GM12875 (cell line): ENCODE measurements at regions not wholly inside any gene's neighbourhood (a gene's known extent, or its start where the extent isn't known, plus 50 kb on each side); places are given as distances from the start of the nearest gene placed in this dataset.

Experiments used
- H3K4me3 ChIP-seq: one replicate; pipeline ENCODE4 v1.5.1; 2011; ENCODE audit warnings: low read depth, low read length, control low read depth
- TF ChIP-seq, protein P1 (sequence below): IDR thresholded peaks from 2 replicates; pipeline ENCODE4 v1.5.1; 2011; ENCODE audit warnings: low read depth, mild to moderate bottlenecking, control low read depth, inconsistent platforms, low read length, moderate library complexity, borderline replicate concordance; ENCODE audit not compliant: insufficient read depth

DNA sequence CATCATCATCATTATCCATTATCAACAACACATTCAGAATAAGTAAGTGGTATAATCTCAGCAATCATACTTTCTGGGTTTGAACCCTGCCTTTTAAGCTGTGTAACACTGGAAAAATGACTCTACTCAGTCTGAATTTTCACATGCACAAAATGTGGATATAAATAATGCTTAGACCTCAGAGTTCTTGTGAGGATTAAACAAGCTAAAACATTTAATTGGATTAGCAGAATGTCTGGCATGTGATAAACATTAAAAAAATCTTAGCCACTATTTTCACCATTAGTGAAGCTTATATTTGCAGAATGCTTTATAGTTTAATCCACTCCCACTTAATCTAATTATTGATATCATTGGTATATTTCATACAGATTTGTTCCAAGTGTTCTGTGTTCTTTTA, 412.3 kb downstream of the RFC3 start:
- TF ChIP-seq, protein P1, sequence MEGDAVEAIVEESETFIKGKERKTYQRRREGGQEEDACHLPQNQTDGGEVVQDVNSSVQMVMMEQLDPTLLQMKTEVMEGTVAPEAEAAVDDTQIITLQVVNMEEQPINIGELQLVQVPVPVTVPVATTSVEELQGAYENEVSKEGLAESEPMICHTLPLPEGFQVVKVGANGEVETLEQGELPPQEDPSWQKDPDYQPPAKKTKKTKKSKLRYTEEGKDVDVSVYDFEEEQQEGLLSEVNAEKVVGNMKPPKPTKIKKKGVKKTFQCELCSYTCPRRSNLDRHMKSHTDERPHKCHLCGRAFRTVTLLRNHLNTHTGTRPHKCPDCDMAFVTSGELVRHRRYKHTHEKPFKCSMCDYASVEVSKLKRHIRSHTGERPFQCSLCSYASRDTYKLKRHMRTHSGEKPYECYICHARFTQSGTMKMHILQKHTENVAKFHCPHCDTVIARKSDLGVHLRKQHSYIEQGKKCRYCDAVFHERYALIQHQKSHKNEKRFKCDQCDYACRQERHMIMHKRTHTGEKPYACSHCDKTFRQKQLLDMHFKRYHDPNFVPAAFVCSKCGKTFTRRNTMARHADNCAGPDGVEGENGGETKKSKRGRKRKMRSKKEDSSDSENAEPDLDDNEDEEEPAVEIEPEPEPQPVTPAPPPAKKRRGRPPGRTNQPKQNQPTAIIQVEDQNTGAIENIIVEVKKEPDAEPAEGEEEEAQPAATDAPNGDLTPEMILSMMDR = no peak
- no peak overlapping the region for H3K4me3 ChIP-seq

GRCh38 chr13:34241332-34241731, 423.4 kb downstream of the RFC3 start:
- H3K4me3 ChIP-seq = no peak overlapping the region
- TF ChIP-seq, protein P1 = no peak

DNA sequence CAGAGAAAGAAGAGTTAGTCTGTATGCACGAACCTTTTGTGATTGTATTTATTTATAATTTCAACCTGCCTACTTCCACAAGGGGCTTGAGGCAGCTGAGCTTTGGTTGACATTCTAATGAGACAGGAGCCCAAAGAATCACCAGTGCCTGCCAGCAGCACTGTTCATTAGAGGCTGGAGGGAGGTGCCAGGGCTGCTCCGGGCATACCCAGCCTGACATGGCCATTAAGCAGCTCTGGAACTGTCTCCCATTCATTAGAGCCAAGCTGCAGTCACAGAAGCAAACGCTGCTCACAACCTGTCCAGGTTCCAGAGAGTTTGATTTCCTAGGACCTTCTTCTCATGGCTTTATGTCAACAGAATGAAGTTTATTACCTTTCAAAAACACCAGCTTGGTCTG, 425.5 kb downstream of the RFC3 start:
- no peak overlapping the region for H3K4me3 ChIP-seq
- TF ChIP-seq, protein P1 = no peak

DNA sequence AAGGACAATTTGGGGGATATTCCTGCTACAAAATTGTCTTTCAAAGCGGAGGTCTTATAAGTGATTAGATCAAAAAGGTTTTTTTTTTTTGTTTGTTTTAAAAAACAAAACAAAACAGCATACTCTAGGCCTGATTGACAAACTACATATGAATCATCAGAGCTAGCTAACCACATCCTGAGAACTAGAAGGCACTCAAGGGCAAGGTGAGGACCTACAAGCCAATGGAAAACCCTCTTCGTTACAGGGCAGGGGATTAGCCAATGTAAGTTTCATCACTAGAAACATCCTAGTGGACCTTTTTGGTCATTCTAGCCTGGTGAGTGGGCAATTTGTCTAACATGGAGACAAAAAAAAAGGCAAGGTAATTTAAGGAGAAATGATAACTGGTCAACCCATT, 428.6 kb downstream of the RFC3 start:
- no peak overlapping the region for H3K4me3 ChIP-seq
- TF ChIP-seq, protein P1 = no peak

GRCh38 chr13:34247596-34247995, 429.6 kb downstream of the RFC3 start:
- H3K4me3 ChIP-seq = no peak overlapping the region
- TF ChIP-seq, protein P1 = no peak

DNA sequence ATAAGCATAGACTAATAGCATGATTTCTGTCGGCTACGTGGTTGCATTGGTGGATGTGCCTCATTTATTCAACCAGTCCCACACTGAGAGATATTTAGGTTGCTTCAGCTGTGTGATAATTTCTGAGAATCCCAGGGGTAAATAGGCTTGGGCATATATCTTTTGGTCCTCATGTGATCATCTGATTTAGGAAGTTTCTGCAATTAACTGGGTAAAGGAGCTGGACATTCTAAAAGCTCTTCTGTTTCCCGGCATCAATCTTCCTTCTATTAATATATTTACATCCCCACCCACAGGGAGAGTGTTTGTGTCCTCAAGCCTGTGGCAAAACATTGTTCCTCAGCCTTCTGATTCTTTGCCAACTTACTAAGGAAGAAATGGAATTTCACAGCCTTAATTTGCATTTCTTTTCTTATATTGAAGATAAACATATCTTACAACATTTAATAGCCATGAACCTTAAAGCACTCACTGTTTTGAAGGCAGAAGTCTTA, 431.6 kb downstream of the RFC3 start:
- TF ChIP-seq, protein P1 = no peak
- H3K4me3 ChIP-seq = no peak overlapping the region

DNA sequence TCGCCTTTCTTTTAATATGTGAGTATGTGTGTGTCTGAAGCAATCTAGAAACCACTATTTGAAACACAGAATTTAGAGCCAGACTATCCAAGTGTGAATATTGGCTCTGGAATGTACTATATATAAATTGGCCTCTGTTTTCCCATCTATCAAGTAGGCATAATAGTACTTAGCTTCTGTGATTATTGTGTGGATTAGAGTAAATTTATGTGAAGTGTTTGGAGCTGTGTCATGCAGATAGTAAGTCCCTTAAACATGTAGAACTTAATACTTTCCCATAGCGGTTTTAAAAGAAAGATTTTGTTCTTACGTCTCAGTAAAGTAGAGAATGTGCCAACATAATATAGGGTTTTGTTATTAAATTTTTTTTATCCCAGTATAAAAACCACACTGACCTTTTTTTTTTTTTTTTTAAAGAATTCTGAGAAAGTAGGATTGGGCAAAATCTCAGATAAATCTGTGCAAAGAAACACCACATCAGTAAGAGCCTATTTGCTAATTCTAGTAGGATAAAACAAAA, 432.3 kb downstream of the RFC3 start:
- H3K4me3 ChIP-seq = no peak overlapping the region
- TF ChIP-seq, protein P1 = no peak
